HG03571 (cell line): ENCODE measurements at regions not wholly inside any gene's neighbourhood (a gene's known extent, or its start where the extent isn't known, plus 50 kb on each side); places are given as distances from the start of the nearest gene placed in this dataset.
"Not testable (repeated sequence)": the region's sequence is repeated elsewhere in the genome, so short reads cannot be mapped to it uniquely, and the experiment has no call there.

Experiments used
- ATAC-seq: cut with Tn5 transposase; IDR thresholded peaks from one replicate; pipeline ENCODE4 v1.9.1; 2021; ENCODE audit not compliant: unreplicated experiment

GRCh38 chr6:113357041-113357440, 500.1 kb upstream of the MARCKS start:
- ATAC-seq: no peak

GRCh38 chr6:113358063-113358583, 499.0 kb upstream of the MARCKS start:
- ATAC-seq: no peak

- ATAC-seq: no peak
Observed at GRCh38 chr6:113359155-113360140, 497.7 kb upstream of the MARCKS start.

GRCh38 chr6:113361014-113361645, 496.0 kb upstream of the MARCKS start:
- no peak for ATAC-seq

- ATAC-seq: no peak
Observed at GRCh38 chr6:113362301-113363047, 494.7 kb upstream of the MARCKS start.

GRCh38 chr6:113363048-113363798, 493.9 kb upstream of the MARCKS start:
- ATAC-seq: no peak

GRCh38 chr6:113363866-113364265, 493.3 kb upstream of the MARCKS start:
- ATAC-seq: no peak

- ATAC-seq: no peak
Observed at GRCh38 chr6:113364766-113365165, 492.4 kb upstream of the MARCKS start.

- no peak for ATAC-seq
Observed at GRCh38 chr6:113365191-113365590, 492.0 kb upstream of the MARCKS start.

- no peak for ATAC-seq
Observed at GRCh38 chr6:113366505-113366904, 490.6 kb upstream of the MARCKS start.

GRCh38 chr6:113370508-113371502, 486.3 kb upstream of the MARCKS start:
- no peak for ATAC-seq

GRCh38 chr6:113375466-113375865, 481.7 kb upstream of the MARCKS start:
- not testable (repeated sequence) for ATAC-seq

GRCh38 chr6:113375950-113376846, 480.9 kb upstream of the MARCKS start:
- no peak for ATAC-seq

- ATAC-seq: no peak
Observed at GRCh38 chr6:113376847-113377165, 480.3 kb upstream of the MARCKS start.

- peak; percentile 46 for ATAC-seq
Observed at GRCh38 chr6:113377362-113377942, 479.7 kb upstream of the MARCKS start.

- no peak for ATAC-seq
Observed at GRCh38 chr6:113380591-113380990, 476.6 kb upstream of the MARCKS start.

- no peak for ATAC-seq
Observed at GRCh38 chr6:113381232-113381631, 475.9 kb upstream of the MARCKS start.

GRCh38 chr6:113381959-113382358, 475.2 kb upstream of the MARCKS start:
- peak; percentile 90 for ATAC-seq
